AG04450 (cell line): ENCODE measurements at regions not wholly inside any gene's neighbourhood (a gene's known extent, or its start where the extent isn't known, plus 50 kb on each side); places are given as distances from the start of the nearest gene placed in this dataset.

ENCODE experiments used
- CTCF ChIA-PET: fragments of 300-600, 350-600 bp; formaldehyde crosslinking; extraction: SDS; loops from one replicate; lab custom pipeline; 2022; ENCODE audit warnings: antibody characterized with exemption, inconsistent platforms; lab: Charles Lee
- POLR2A ChIA-PET: fragments of 350-600 bp; formaldehyde crosslinking; extraction: SDS; loops from one replicate; lab custom pipeline; 2021; ENCODE audit warnings: antibody characterized with exemption, inconsistent platforms; lab: Yijun Ruan, JAX
- DNase-seq: peaks from one replicate; pipeline ENCODE4 v3.0.0-alpha.2; 2011; ENCODE audit warnings: low read depth, low spot score
- H3K27ac ChIP-seq: one replicate; pipeline ENCODE4 v1.5.1; 2012; ENCODE audit warnings: low read depth, low read length, control low read depth
- H3K27me3 ChIP-seq: one replicate; pipeline ENCODE4 v1.6.0; 2012; ENCODE audit warnings: low read length; ENCODE audit not compliant: control insufficient read depth, insufficient read depth
- H3K4me3 ChIP-seq: 2 replicates; pipeline ENCODE4 v1.5.1; 2011; ENCODE audit warnings: mild to moderate bottlenecking, low read depth, low read length, control low read depth
- H3K9me3 ChIP-seq: 2 replicates; pipeline ENCODE4 v1.5.1; 2012; ENCODE audit warnings: low read length; ENCODE audit not compliant: control insufficient read depth, insufficient read depth
- TF ChIP-seq, protein P1 (sequence below): IDR thresholded peaks from 2 replicates; pipeline ENCODE4 v1.5.1; 2011; ENCODE audit warnings: low read depth, low read length, control low read depth, inconsistent platforms

DNA sequence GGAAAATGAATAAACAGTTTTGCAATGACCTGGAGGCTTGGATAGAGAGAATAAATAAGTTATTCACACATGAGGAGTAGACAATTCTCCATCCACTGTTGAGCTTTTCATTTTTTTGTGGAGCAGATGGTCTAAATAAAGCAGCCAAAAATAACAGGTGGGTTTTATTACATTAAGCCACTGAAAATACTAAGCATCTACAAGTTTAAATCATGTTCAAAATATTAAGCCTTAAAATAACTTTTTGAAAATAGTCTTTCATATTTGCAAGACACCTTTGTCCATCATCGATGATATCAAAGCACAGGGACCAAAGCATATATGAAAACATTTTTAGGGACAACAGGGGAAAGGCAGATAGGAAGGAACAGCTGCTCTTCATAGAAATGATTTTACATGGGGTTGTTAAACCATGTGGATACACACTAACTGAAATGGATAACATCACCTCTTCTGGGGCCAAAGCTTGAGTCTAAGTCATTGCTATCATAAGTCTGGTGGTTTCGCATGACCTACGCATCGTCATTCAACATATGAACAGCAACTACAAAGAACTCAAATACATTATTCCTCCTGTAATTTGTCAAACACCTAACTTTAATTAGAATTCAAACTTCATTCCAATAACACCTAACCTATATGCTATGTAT lies 197.6 kb upstream of the CHST9 start:
- TF ChIP-seq, protein P1, sequence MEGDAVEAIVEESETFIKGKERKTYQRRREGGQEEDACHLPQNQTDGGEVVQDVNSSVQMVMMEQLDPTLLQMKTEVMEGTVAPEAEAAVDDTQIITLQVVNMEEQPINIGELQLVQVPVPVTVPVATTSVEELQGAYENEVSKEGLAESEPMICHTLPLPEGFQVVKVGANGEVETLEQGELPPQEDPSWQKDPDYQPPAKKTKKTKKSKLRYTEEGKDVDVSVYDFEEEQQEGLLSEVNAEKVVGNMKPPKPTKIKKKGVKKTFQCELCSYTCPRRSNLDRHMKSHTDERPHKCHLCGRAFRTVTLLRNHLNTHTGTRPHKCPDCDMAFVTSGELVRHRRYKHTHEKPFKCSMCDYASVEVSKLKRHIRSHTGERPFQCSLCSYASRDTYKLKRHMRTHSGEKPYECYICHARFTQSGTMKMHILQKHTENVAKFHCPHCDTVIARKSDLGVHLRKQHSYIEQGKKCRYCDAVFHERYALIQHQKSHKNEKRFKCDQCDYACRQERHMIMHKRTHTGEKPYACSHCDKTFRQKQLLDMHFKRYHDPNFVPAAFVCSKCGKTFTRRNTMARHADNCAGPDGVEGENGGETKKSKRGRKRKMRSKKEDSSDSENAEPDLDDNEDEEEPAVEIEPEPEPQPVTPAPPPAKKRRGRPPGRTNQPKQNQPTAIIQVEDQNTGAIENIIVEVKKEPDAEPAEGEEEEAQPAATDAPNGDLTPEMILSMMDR, result no peak
- no peaks in the 10 kb centered on the region for H3K27me3 ChIP-seq
- ChIA-PET CTCF (no interaction called here), POLR2A (no interaction called here)
- H3K9me3 ChIP-seq, result peaks cover 2% of the 10 kb centered on the region; the same call in 1 of the 2 replicates
- DNase-seq, result no peak
- H3K27ac ChIP-seq, result no peak overlapping the region
- H3K4me3 ChIP-seq, result no peak overlapping the region

DNA sequence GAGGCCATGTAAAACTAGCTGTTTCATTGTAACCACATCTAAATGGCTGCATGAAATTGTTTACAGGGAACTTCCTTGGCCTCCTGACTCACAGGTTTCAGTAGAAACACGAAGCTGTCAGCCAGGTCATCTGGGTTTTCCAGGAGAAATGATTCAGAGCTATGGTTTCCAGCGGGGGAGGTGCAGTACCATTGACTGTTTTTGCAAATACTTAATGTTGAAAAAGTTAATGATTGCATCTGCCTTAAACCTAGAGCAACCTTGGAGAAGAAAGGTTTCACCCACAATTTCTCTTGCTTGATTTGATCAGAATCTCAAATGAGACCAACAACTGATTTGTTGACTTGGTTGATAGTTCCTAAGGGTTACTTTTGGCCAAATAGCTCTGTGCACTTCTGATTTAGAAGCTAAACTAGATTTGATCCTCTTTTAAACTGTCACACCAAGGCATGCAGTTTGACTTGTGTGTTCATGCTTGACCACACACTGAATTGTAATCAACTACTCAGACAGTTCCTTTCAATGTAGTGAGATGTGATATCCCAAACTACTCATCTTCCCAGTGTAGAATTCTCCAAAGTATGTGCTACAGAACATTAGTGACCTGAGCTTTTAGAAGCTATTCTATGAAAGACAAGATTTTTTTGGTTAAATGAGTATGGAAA lies 193.5 kb upstream of the CHST9 start:
- ChIA-PET CTCF (no interaction called here), POLR2A (no interaction called here)
- Histone ChIP-seq H3K27ac (no peak overlapping the region), H3K27me3 (no peaks in the 10 kb centered on the region), H3K4me3 (no peak overlapping the region), H3K9me3 (peaks cover 6% of the 10 kb centered on the region; the same call in 1 of the 2 replicates)
- TF ChIP-seq, protein P1, result no peak
- DNase-seq, result no peak

DNA sequence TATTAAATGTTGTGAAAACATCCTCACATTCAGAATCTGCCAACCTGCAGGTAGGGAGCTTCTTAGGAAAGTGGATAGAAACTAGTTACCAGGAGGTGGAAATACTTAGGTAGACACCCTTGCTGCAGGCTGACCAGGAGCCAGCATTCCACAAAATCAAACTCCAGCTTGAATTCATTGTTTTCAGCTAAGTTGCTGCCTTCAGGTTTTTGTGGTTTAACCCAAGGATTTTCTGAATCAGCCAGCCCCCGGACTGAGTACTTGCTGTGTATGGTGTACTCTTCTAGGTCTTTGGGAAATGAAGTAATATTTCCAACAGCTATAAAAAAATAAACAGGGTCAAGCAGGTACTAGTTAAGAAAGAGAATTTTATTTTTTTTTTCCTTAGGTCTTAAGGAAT lies 192.1 kb upstream of the CHST9 start:
- TF ChIP-seq, protein P1, result no peak
- no peak overlapping the region for H3K27ac ChIP-seq
- CTCF ChIA-PET, result no interaction called here
- no peak overlapping the region for H3K4me3 ChIP-seq
- DNase-seq, result no peak
- H3K27me3 ChIP-seq, result no peaks in the 10 kb centered on the region
- POLR2A ChIA-PET, result no interaction called here
- peaks cover 6% of the 10 kb centered on the region; the same call in 1 of the 2 replicates for H3K9me3 ChIP-seq

DNA sequence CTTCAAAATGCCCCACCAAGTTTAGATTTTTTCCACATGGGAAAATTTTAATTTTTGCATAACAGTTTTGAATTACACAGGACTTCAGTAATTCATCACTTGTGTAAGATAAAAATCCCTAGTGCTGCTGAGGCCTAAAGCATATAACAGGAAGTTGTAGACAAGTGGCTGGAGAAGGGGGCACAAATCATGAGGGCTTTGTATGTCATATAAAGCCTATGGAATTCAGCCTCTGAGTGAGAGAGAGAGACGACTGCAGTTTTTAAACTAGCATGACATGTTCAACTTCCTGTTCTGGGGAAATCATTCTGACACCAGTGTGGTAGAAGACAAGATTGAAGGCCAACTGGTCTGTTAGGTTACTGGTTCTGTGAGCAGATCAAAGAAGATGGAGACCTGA lies 187.3 kb upstream of the CHST9 start:
- peaks cover 8% of the 10 kb centered on the region for H3K9me3 ChIP-seq
- ChIA-PET CTCF (no interaction called here), POLR2A (no interaction called here)
- no peak overlapping the region for H3K4me3 ChIP-seq
- no peaks in the 10 kb centered on the region for H3K27me3 ChIP-seq
- no peak for DNase-seq
- H3K27ac ChIP-seq, result no peak overlapping the region
- TF ChIP-seq, protein P1, result no peak

- CTCF ChIA-PET, result no interaction called here
- H3K4me3 ChIP-seq, result no peak overlapping the region
- POLR2A ChIA-PET, result no interaction called here
- peaks cover 5% of the 10 kb centered on the region for H3K9me3 ChIP-seq
- no peaks in the 10 kb centered on the region for H3K27me3 ChIP-seq
- H3K27ac ChIP-seq, result no peak overlapping the region
- TF ChIP-seq, protein P1, result no peak
- no peak for DNase-seq
Observed at GRCh38 chr18:27366665-27367064, 181.6 kb upstream of the CHST9 start.
